ENCODE measurements at regions not wholly inside any gene's neighbourhood (a gene's known extent, or its start where the extent isn't known, plus 50 kb on each side); places are given as distances from the start of the nearest gene placed in this dataset.

GRCh38 chr16:7167626-7168025, 165.0 kb upstream of the RBFOX1 start:
- TF ChIP-seq CTCF (IDR thresholded peaks at IDR 0.05; ENCODE audit: low read depth, low read length) = no peak
- H3K4me3 ChIP-seq (replicated peaks in 1 of 2; ENCODE audit: low read depth in 2 of 2, low read length in 2 of 2) = no peak overlapping the region
- DNase-seq (ENCODE audit: low read depth in 2 of 2) = no peak

GRCh38 chr16:7161891-7162290, 170.8 kb upstream of the RBFOX1 start:
- no peak for DNase-seq (ENCODE audit: low read depth in 2 of 2)
- TF ChIP-seq CTCF (IDR thresholded peaks at IDR 0.05; ENCODE audit: low read depth, low read length) = no peak
- H3K4me3 ChIP-seq (replicated peaks in 1 of 2; ENCODE audit: low read depth in 2 of 2, low read length in 2 of 2) = no peak overlapping the region

DNA sequence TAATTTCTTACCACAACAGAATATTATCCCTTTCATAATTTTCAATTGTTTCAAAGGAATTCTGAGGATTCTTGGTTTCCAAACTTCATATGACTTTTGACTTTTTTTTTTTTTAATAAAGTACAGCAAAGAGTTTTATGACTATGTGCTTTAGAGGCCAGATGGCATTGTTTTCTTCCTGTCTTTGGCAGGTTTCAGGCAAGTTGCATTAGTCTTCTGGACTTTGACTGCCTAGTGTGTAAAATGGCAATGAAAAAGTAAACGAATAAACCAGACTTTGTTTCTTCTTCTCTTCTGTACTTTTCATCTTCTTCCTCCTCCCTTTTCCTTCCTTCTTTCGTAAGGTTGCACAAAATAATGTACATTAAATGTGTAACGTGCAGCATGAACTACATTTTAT, 172.6 kb upstream of the RBFOX1 start:
- TF ChIP-seq CTCF (IDR thresholded peaks at IDR 0.05; ENCODE audit: low read depth, low read length) = no peak
- DNase-seq (ENCODE audit: low read depth in 2 of 2) = no peak
- H3K4me3 ChIP-seq (replicated peaks in 1 of 2; ENCODE audit: low read depth in 2 of 2, low read length in 2 of 2) = no peak overlapping the region

- H3K4me3 ChIP-seq (replicated peaks in 1 of 2; ENCODE audit: low read depth in 2 of 2, low read length in 2 of 2) = no peak overlapping the region
- TF ChIP-seq CTCF (IDR thresholded peaks at IDR 0.05; ENCODE audit: low read depth, low read length) = no peak
- no peak for DNase-seq (ENCODE audit: low read depth in 2 of 2)
Measured at GRCh38 chr16:7158481-7158880, 174.2 kb upstream of the RBFOX1 start.

GRCh38 chr16:7150230-7150629, 182.4 kb upstream of the RBFOX1 start:
- H3K4me3 ChIP-seq (replicated peaks in 1 of 2; ENCODE audit: low read depth in 2 of 2, low read length in 2 of 2) = no peak overlapping the region
- no peak for TF ChIP-seq CTCF (IDR thresholded peaks at IDR 0.05; ENCODE audit: low read depth, low read length)
- DNase-seq (ENCODE audit: low read depth in 2 of 2) = no peak

GRCh38 chr16:7148606-7149005, 184.0 kb upstream of the RBFOX1 start:
- no peak overlapping the region for H3K4me3 ChIP-seq (replicated peaks in 1 of 2; ENCODE audit: low read depth in 2 of 2, low read length in 2 of 2)
- no peak for TF ChIP-seq CTCF (IDR thresholded peaks at IDR 0.05; ENCODE audit: low read depth, low read length)
- no peak for DNase-seq (ENCODE audit: low read depth in 2 of 2)

DNA sequence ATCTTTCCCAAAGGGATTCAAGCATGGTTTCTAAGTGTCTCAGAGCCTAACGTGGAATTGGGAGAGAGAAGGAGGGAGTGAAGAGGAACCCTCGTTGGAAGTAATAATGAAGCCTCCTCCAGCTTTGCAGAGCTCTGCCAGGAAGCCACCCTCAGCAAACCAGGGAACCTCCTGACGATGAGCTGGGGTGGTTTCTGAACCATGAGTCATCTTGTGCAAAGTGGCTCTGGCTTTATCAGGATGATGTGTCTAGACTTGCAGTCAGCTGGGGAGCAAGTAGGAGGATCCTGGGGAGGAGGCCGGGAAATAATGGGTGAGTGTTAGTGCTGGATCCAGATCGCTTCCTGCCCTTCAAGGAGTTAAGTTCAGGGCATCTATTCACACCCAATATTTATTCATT, 191.7 kb upstream of the RBFOX1 start:
- DNase-seq (ENCODE audit: low read depth in 2 of 2) = no peak
- no peak overlapping the region for H3K4me3 ChIP-seq (replicated peaks in 1 of 2; ENCODE audit: low read depth in 2 of 2, low read length in 2 of 2)
- no peak for TF ChIP-seq CTCF (IDR thresholded peaks at IDR 0.05; ENCODE audit: low read depth, low read length)
